ENCODE measurements at regions not wholly inside any gene's neighbourhood (a gene's known extent, or its start where the extent isn't known, plus 50 kb on each side); places are given as distances from the start of the nearest gene placed in this dataset.

DNA sequence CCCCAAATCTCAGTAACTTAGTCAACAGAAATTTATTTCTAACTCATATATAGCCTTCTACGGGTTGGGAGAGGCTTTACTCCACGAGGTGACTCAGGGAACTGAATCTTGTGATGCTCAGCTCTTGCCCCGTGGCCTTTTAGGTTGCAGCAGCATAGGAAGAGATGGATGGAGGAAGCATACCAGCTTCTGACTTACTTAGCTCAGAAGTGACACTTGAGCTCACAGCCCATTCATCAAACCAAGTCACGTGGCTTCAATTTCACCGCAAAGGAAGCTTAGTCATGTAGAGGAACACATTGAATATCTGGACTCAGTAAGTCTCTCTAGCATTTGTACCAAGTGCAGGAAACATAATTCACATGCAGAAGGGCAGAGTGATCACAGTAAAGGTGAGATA is 124.1 kb upstream of the KCNN2 start:
- no peak for TF ChIP-seq CTCF (IDR thresholded peaks at IDR 0.05; ENCODE audit: low read length)
- no peak for TF ChIP-seq EZH2 (IDR thresholded peaks at IDR 0.05; ENCODE audit: borderline replicate concordance, low read length)
